CD14-positive monocyte (primary cell): ENCODE measurements at regions not wholly inside any gene's neighbourhood (a gene's known extent, or its start where the extent isn't known, plus 50 kb on each side); places are given as distances from the start of the nearest gene placed in this dataset.

Source experiments
- DNase-seq, 3 donors: peaks; one replicate each; pipeline ENCODE4 v3.0.0-alpha.2; 2011 to 2022
- H2AFZ ChIP-seq: 2 replicates; pipeline ENCODE4 v1.6.0; 2012; ENCODE audit warnings: mild to moderate bottlenecking, low read depth, low read length, inconsistent platforms; ENCODE audit not compliant: insufficient read depth, poor library complexity, severe bottlenecking
- H3K27ac ChIP-seq, 2 donors: 1 replicate in 1 of 2; 2 replicates in 1 of 2; pipeline ENCODE4 v1.5.1; 2012 to 2013; ENCODE audit warnings: low read length in 2 of 2, control low read depth in 1 of 2, inconsistent platforms in 1 of 2, low read depth in 1 of 2, mild to moderate bottlenecking in 1 of 2
- H3K27me3 ChIP-seq, 2 donors: one replicate each; pipeline versions ENCODE4 v1.6.0 to v1.6.1; 2011 to 2013; ENCODE audit warnings: low read length in 2 of 2; ENCODE audit not compliant: control insufficient read depth in 2 of 2, insufficient read depth in 2 of 2
- H3K36me3 ChIP-seq, 2 donors: replicated peaks in 1 of 2; 1 replicate in 1 of 2; 2 replicates in 1 of 2; pipeline versions ENCODE4 v1.5.1 to v1.6.1; 2012 to 2013; ENCODE audit warnings: low read length in 2 of 2, control low read depth in 1 of 2, inconsistent platforms in 1 of 2, mild to moderate bottlenecking in 1 of 2; ENCODE audit not compliant: insufficient read depth in 2 of 2, control insufficient read depth in 1 of 2
- H3K4me1 ChIP-seq, 2 donors: 1 replicate in 1 of 2; 2 replicates in 1 of 2; pipeline versions ENCODE4 v1.5.1 to v1.6.1; 2012 to 2013; ENCODE audit warnings: low read length in 2 of 2, control low read depth in 1 of 2, inconsistent platforms in 1 of 2, mild to moderate bottlenecking in 1 of 2, moderate library complexity in 1 of 2; ENCODE audit not compliant: insufficient read depth in 2 of 2, control insufficient read depth in 1 of 2
- H3K4me2 ChIP-seq: replicated peaks from 2 replicates; pipeline ENCODE3; 2012; ENCODE audit warnings: low read length, moderate library complexity, mild to moderate bottlenecking; ENCODE audit not compliant: poor library complexity, severe bottlenecking; ENCODE audit errors: extremely low read depth
- H3K4me3 ChIP-seq, 3 experiments: fragments of 200-600 bp in 1 of 3; sonication (generic) in 1 of 3; replicated peaks in 1 of 3; 1 replicate in 2 of 3; 2 replicates in 1 of 3; pipeline ENCODE4 v1.5.1; 2011 to 2013; ENCODE audit warnings: low read length in 3 of 3, mild to moderate bottlenecking in 3 of 3, control low read depth in 2 of 3, low read depth in 2 of 3, inconsistent platforms in 1 of 3, moderate library complexity in 1 of 3
- H3K79me2 ChIP-seq: 2 replicates; pipeline ENCODE4 v1.6.0; 2012; ENCODE audit warnings: mild to moderate bottlenecking, control low read depth, inconsistent platforms, low read length, moderate library complexity; ENCODE audit not compliant: insufficient read depth
- H3K9ac ChIP-seq: 2 replicates; pipeline ENCODE4 v1.6.0; 2017; ENCODE audit warnings: low read length, mild to moderate bottlenecking; ENCODE audit not compliant: insufficient read depth, poor library complexity, severe bottlenecking
- H3K9me3 ChIP-seq, 2 donors: replicated peaks in 1 of 2; 1 replicate in 1 of 2; 2 replicates in 1 of 2; pipeline versions ENCODE4 v1.5.1 to v1.6.1; 2012 to 2013; ENCODE audit warnings: low read length in 2 of 2, control low read depth in 1 of 2; ENCODE audit not compliant: control insufficient read depth in 1 of 2, insufficient read depth in 1 of 2
- H4K20me1 ChIP-seq: 2 replicates; pipeline ENCODE4 v1.6.0; 2012; ENCODE audit warnings: mild to moderate bottlenecking, low read length, control low read depth, moderate library complexity; ENCODE audit not compliant: insufficient read depth
- H3K27ac Mint-ChIP-seq, 7 donors: one replicate each; pipeline ENCODE4 v1.8.0; 2020; ENCODE audit warnings: mild to moderate bottlenecking in 7 of 7, mixed read lengths in 7 of 7, moderate library complexity in 6 of 7, inconsistent platforms in 2 of 7
- H3K27me3 Mint-ChIP-seq, 3 donors: one replicate each; pipeline ENCODE4 v1.8.0; 2021 to 2022; ENCODE audit warnings: low read depth in 3 of 3, mild to moderate bottlenecking in 3 of 3, mixed read lengths in 3 of 3, moderate library complexity in 3 of 3, inconsistent platforms in 1 of 3
- H3K36me3 Mint-ChIP-seq, 2 donors: one replicate each; pipeline ENCODE4 v1.8.0; 2020; ENCODE audit warnings: mixed read lengths in 2 of 2, inconsistent platforms in 1 of 2, mild to moderate bottlenecking in 1 of 2
- H3K4me1 Mint-ChIP-seq: one replicate; pipeline ENCODE4 v1.8.0; 2020; ENCODE audit warnings: mild to moderate bottlenecking, mixed read lengths
- H3K4me3 Mint-ChIP-seq, 2 donors: one replicate each; pipeline ENCODE4 v1.8.0; 2020; ENCODE audit warnings: mild to moderate bottlenecking in 2 of 2, mixed read lengths in 2 of 2, moderate library complexity in 1 of 2
- H3K9me3 Mint-ChIP-seq, 7 donors: one replicate each; pipeline ENCODE4 v1.8.0; 2020 to 2022; ENCODE audit warnings: mixed read lengths in 7 of 7, mild to moderate bottlenecking in 6 of 7, moderate library complexity in 6 of 7, inconsistent platforms in 2 of 7
- WGBS: methylation state at CpG from one replicate; pipeline ENCODE4 v1.1.5; 2013; ENCODE audit warnings: missing lambda C conversion rate; ENCODE audit not compliant: insufficient coverage; 5-methylcytosine and 5-hydroxymethylcytosine counted together
- intact Hi-C, 2 donors: fragments of 100-400 bp; cut with micrococcal nuclease; formaldehyde crosslinking; loops; one replicate each; pipeline versions ENCODE4 v1.15.0 to v1.15.1; 2023
- TF ChIP-seq, protein P1 (sequence below): fragments of 200-600 bp; IDR thresholded peaks from one replicate; pipeline ENCODE4 v1.8.0; 2022; ENCODE audit warnings: antibody characterized with exemption, mild to moderate bottlenecking

DNA sequence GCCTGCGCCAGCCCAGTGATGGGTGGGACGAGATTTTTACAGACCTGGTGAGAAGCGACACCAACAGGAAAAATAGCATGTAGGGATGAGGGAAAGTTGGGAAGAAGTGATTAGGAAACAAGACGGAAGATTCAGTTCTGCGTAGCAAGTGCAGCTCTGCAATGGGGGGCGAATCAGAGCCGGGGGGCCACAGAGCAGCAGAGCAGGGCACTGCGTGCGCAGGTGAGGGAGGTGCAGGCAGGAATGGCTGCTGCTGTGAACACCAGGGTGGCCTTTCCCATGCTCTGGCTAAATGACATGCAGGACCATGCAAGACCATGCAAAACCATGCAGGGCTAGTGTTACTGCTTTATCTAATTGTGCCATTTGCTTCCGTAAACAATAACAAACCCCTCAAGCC is 442.7 kb upstream of the FRG1 start:
- Histone ChIP-seq H3K27ac (no peak overlapping the region), H4K20me1 (no peaks in the 10 kb centered on the region), H3K9ac (no peak overlapping the region), H3K4me1 (no peaks in the 10 kb centered on the region), H3K79me2 (no peaks in the 10 kb centered on the region), H3K9me3 (no peaks in the 10 kb centered on the region), H3K36me3 (no peaks in the 10 kb centered on the region), H2AFZ (no peak overlapping the region), H3K4me3 (no peak overlapping the region), H3K4me2 (no peak overlapping the region), H3K27me3 (no peaks in the 10 kb centered on the region)
- H3K27ac Mint-ChIP-seq: no peak overlapping the region
- 97% methylated on average over 9 of the region's 10 CpGs for WGBS
- H3K4me3 Mint-ChIP-seq: peak overlapping the region in 1 of 2 donors; percentile 3
- TF ChIP-seq, protein P1, sequence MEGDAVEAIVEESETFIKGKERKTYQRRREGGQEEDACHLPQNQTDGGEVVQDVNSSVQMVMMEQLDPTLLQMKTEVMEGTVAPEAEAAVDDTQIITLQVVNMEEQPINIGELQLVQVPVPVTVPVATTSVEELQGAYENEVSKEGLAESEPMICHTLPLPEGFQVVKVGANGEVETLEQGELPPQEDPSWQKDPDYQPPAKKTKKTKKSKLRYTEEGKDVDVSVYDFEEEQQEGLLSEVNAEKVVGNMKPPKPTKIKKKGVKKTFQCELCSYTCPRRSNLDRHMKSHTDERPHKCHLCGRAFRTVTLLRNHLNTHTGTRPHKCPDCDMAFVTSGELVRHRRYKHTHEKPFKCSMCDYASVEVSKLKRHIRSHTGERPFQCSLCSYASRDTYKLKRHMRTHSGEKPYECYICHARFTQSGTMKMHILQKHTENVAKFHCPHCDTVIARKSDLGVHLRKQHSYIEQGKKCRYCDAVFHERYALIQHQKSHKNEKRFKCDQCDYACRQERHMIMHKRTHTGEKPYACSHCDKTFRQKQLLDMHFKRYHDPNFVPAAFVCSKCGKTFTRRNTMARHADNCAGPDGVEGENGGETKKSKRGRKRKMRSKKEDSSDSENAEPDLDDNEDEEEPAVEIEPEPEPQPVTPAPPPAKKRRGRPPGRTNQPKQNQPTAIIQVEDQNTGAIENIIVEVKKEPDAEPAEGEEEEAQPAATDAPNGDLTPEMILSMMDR: no peak
- H3K9me3 Mint-ChIP-seq: peaks cover 0 to 7% (median 0%) of the 10 kb centered on the region in 7 donors
- H3K27me3 Mint-ChIP-seq: peaks cover 0 to 2% (median 1%) of the 10 kb centered on the region in 3 donors
- intact Hi-C loops: no loop called here
- H3K36me3 Mint-ChIP-seq: no peaks in the 10 kb centered on the region
- H3K4me1 Mint-ChIP-seq: no peaks in the 10 kb centered on the region
- no peak for DNase-seq

DNA sequence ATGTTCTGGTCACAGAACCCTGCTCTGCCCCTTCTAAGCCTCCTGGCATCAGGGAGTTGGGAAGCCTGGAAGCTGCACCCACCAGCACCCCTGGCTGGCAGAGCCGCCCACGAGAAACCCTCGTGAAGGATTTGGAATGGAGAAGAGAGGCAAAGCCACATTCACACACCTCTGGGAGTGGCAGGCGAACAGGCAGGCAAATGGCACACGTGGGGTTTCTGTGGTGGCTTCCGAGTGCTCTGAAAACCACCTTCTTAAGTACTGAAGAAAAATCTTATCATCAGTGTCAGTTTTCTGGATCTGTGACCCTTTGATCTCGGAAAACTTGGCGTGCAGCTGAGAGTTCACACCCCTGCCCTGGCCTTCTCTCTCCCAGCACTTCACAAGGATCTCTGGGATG is 442.2 kb upstream of the FRG1 start:
- DNase-seq: no peak
- Histone ChIP-seq H3K9me3 (no peaks in the 10 kb centered on the region), H3K9ac (no peak overlapping the region), H4K20me1 (no peaks in the 10 kb centered on the region), H3K4me3 (no peak overlapping the region), H3K4me2 (no peak overlapping the region), H2AFZ (no peak overlapping the region), H3K4me1 (no peaks in the 10 kb centered on the region), H3K79me2 (no peaks in the 10 kb centered on the region), H3K27me3 (no peaks in the 10 kb centered on the region), H3K27ac (no peak overlapping the region), H3K36me3 (no peaks in the 10 kb centered on the region)
- intact Hi-C loops: no loop called here
- Mint-ChIP-seq H3K4me3 (no peak overlapping the region), H3K27me3 (peaks cover 0 to 2% (median 1%) of the 10 kb centered on the region in 3 donors), H3K36me3 (no peaks in the 10 kb centered on the region), H3K27ac (no peak overlapping the region), H3K4me1 (no peaks in the 10 kb centered on the region), H3K9me3 (peaks cover 0 to 6% (median 0%) of the 10 kb centered on the region in 7 donors)
- TF ChIP-seq, protein P1: no peak
- WGBS: 89% methylated on average over 3 of the region's 8 CpGs
